ENCODE measurements at regions not wholly inside any gene's neighbourhood (a gene's known extent, or its start where the extent isn't known, plus 50 kb on each side); places are given as distances from the start of the nearest gene placed in this dataset.
"Not testable (repeated sequence)": the region's sequence is repeated elsewhere in the genome, so short reads cannot be mapped to it uniquely, and the experiment has no call there.

- DNase-seq (ENCODE audit: low read depth in 2 of 2) = no peak
- no peak overlapping the region for H2AFZ ChIP-seq (ENCODE audit: low read length)
- no peak overlapping the region for H3K4me2 ChIP-seq (ENCODE audit: extremely low read depth, insufficient read depth, low read length)
- no peak overlapping the region for H3K9ac ChIP-seq (ENCODE audit: insufficient read depth, low read length)
- no peaks in the 10 kb centered on the region for H3K4me1 ChIP-seq (ENCODE audit: control insufficient read depth, extremely low read depth, insufficient read depth, low read length)
- H3K79me2 ChIP-seq (ENCODE audit: control insufficient read depth, insufficient read depth, low read length) = no peaks in the 10 kb centered on the region
- no peaks in the 10 kb centered on the region for H3K9me3 ChIP-seq (ENCODE audit: control insufficient read depth, insufficient read depth, low read depth, low read length)
- no peaks in the 10 kb centered on the region for H3K27me3 ChIP-seq (ENCODE audit: control insufficient read depth, insufficient read depth, low read length)
- H3K27ac ChIP-seq (ENCODE audit: insufficient read depth, low read length) = no peak overlapping the region
- TF ChIP-seq CTCF (conservative IDR thresholded peaks at IDR 0.05 in 1 of 2, IDR thresholded peaks at IDR 0.05 in 1 of 2; ENCODE audit: low read depth in 1 of 2, low read length in 2 of 2) (no peak), EZH2 (IDR thresholded peaks at IDR 0.05; ENCODE audit: low read length, missing control alignments) (no peak)
- no peak overlapping the region for H3K4me3 ChIP-seq (replicated peaks in 1 of 4; ENCODE audit: control extremely low read depth in 1 of 4, insufficient read depth in 1 of 4, low read depth in 3 of 4, low read length in 4 of 4)
- H4K20me1 ChIP-seq (ENCODE audit: control insufficient read depth, extremely low read depth, insufficient read depth, low read length) = no peaks in the 10 kb centered on the region
- H3K36me3 ChIP-seq (ENCODE audit: control insufficient read depth, insufficient read depth, low read length) = no peaks in the 10 kb centered on the region
These were observed 133.6 kb downstream of the KCNE4 start for GRCh38 chr2:223185638-223186037.

GRCh38 chr2:223187256-223187655 is 135.3 kb downstream of the KCNE4 start:
- no peak overlapping the region for H3K4me3 ChIP-seq (replicated peaks in 1 of 4; ENCODE audit: control extremely low read depth in 1 of 4, insufficient read depth in 1 of 4, low read depth in 3 of 4, low read length in 4 of 4)
- H3K27me3 ChIP-seq (ENCODE audit: control insufficient read depth, insufficient read depth, low read length) = no peaks in the 10 kb centered on the region
- H3K27ac ChIP-seq (ENCODE audit: insufficient read depth, low read length) = no peak overlapping the region
- TF ChIP-seq EZH2 (IDR thresholded peaks at IDR 0.05; ENCODE audit: low read length, missing control alignments) (no peak), CTCF (conservative IDR thresholded peaks at IDR 0.05 in 1 of 2, IDR thresholded peaks at IDR 0.05 in 1 of 2; ENCODE audit: low read depth in 1 of 2, low read length in 2 of 2) (no peak)
- no peaks in the 10 kb centered on the region for H3K79me2 ChIP-seq (ENCODE audit: control insufficient read depth, insufficient read depth, low read length)
- no peaks in the 10 kb centered on the region for H3K4me1 ChIP-seq (ENCODE audit: control insufficient read depth, extremely low read depth, insufficient read depth, low read length)
- H3K9me3 ChIP-seq (ENCODE audit: control insufficient read depth, insufficient read depth, low read depth, low read length) = no peaks in the 10 kb centered on the region
- no peaks in the 10 kb centered on the region for H4K20me1 ChIP-seq (ENCODE audit: control insufficient read depth, extremely low read depth, insufficient read depth, low read length)
- H2AFZ ChIP-seq (ENCODE audit: low read length) = no peak overlapping the region
- no peaks in the 10 kb centered on the region for H3K36me3 ChIP-seq (ENCODE audit: control insufficient read depth, insufficient read depth, low read length)
- H3K9ac ChIP-seq (ENCODE audit: insufficient read depth, low read length) = no peak overlapping the region
- no peak overlapping the region for H3K4me2 ChIP-seq (ENCODE audit: extremely low read depth, insufficient read depth, low read length)
- DNase-seq (ENCODE audit: low read depth in 2 of 2) = no peak

- not testable (repeated sequence) for H3K4me1 ChIP-seq (ENCODE audit: control insufficient read depth, extremely low read depth, insufficient read depth, low read length)
These were observed 138.7 kb downstream of the KCNE4 start for GRCh38 chr2:223190561-223191206.

More at GRCh38 chr2:223190561-223191206, 138.7 kb downstream of the KCNE4 start:
- not testable (repeated sequence) for H3K4me2 ChIP-seq (ENCODE audit: extremely low read depth, insufficient read depth, low read length); H2AFZ ChIP-seq (ENCODE audit: low read length); H3K4me3 ChIP-seq (replicated peaks in 1 of 4; ENCODE audit: control extremely low read depth in 1 of 4, insufficient read depth in 1 of 4, low read depth in 3 of 4, low read length in 4 of 4); H3K79me2 ChIP-seq (ENCODE audit: control insufficient read depth, insufficient read depth, low read length); H4K20me1 ChIP-seq (ENCODE audit: control insufficient read depth, extremely low read depth, insufficient read depth, low read length); H3K36me3 ChIP-seq (ENCODE audit: control insufficient read depth, insufficient read depth, low read length); DNase-seq (ENCODE audit: low read depth in 2 of 2); H3K27me3 ChIP-seq (ENCODE audit: control insufficient read depth, insufficient read depth, low read length); H3K27ac ChIP-seq (ENCODE audit: insufficient read depth, low read length); H3K9ac ChIP-seq (ENCODE audit: insufficient read depth, low read length); H3K9me3 ChIP-seq (ENCODE audit: control insufficient read depth, insufficient read depth, low read depth, low read length)

All from fibroblast of lung (primary cell).